Keratinocyte (primary cell): ENCODE measurements at regions not wholly inside any gene's neighbourhood (a gene's known extent, or its start where the extent isn't known, plus 50 kb on each side); places are given as distances from the start of the nearest gene placed in this dataset.

Experiments
- DNase-seq: peaks from one replicate; pipeline ENCODE4 v3.0.0-alpha.2; 2011; ENCODE audit warnings: low read depth, missing footprints, low spot score
- FAIRE-seq: peaks from 2 replicates; lab custom pipeline; 2011; peaks lifted over from hg19 to GRCh38; lab: Jason Lieb, UNC
- H2AFZ ChIP-seq: 2 replicates; pipeline ENCODE4 v1.6.0; 2012; ENCODE audit warnings: low read length, control low read depth, inconsistent platforms; ENCODE audit not compliant: control insufficient read depth
- H3K27ac ChIP-seq: 2 replicates; pipeline ENCODE4 v1.5.1; 2011; ENCODE audit warnings: low read length; ENCODE audit not compliant: control insufficient read depth, insufficient read depth
- H3K27me3 ChIP-seq: 3 replicates; pipeline ENCODE4 v1.6.0; 2011; ENCODE audit warnings: low read length; ENCODE audit not compliant: control insufficient read depth, insufficient read depth; ENCODE audit errors: extremely low read depth
- H3K36me3 ChIP-seq, 2 experiments: 2 replicates in 1 of 2; 3 replicates in 1 of 2; pipeline ENCODE4 v1.5.1; 2011; ENCODE audit warnings: low read length in 2 of 2, mild to moderate bottlenecking in 1 of 2; ENCODE audit not compliant: control insufficient read depth in 2 of 2, insufficient read depth in 2 of 2; ENCODE audit errors: extremely low read depth in 1 of 2
- H3K4me1 ChIP-seq: 3 replicates; pipeline ENCODE4 v1.5.1; 2011; ENCODE audit warnings: low read length; ENCODE audit not compliant: control insufficient read depth, insufficient read depth; ENCODE audit errors: extremely low read depth
- H3K4me2 ChIP-seq: 3 replicates; pipeline ENCODE4 v1.6.0; 2011; ENCODE audit warnings: low read depth, low read length; ENCODE audit not compliant: control insufficient read depth, insufficient read depth; ENCODE audit errors: extremely low read depth
- H3K4me3 ChIP-seq, 3 experiments: fragments of 200-600 bp in 1 of 3; sonication (generic) in 1 of 3; 2 replicates in 2 of 3; 3 replicates in 1 of 3; pipeline ENCODE4 v1.5.1; 2011 to 2016; ENCODE audit warnings: low read length in 3 of 3, mild to moderate bottlenecking in 3 of 3, control low read depth in 2 of 3, inconsistent platforms in 1 of 3, low read depth in 1 of 3, mixed read lengths in 1 of 3, mixed run types in 1 of 3, moderate library complexity in 1 of 3; ENCODE audit not compliant: control insufficient read depth in 2 of 3, insufficient read depth in 2 of 3; ENCODE audit errors: extremely low read depth in 1 of 3
- H3K79me2 ChIP-seq: 2 replicates; pipeline ENCODE4 v1.6.0; 2012; ENCODE audit warnings: low read length; ENCODE audit not compliant: control insufficient read depth, insufficient read depth
- H3K9ac ChIP-seq: 3 replicates; pipeline ENCODE4 v1.6.0; 2011; ENCODE audit warnings: low read length; ENCODE audit not compliant: control insufficient read depth, insufficient read depth; ENCODE audit errors: extremely low read depth
- H3K9me1 ChIP-seq: 3 replicates; pipeline ENCODE4 v1.6.0; 2011; ENCODE audit warnings: low read length; ENCODE audit not compliant: control insufficient read depth, insufficient read depth; ENCODE audit errors: extremely low read depth
- H3K9me3 ChIP-seq: 2 replicates; pipeline ENCODE4 v1.5.1; 2012; ENCODE audit warnings: low read depth, low read length; ENCODE audit not compliant: control insufficient read depth
- H4K20me1 ChIP-seq: 3 replicates; pipeline ENCODE4 v1.6.0; 2011; ENCODE audit warnings: low read length; ENCODE audit not compliant: control insufficient read depth, insufficient read depth; ENCODE audit errors: extremely low read depth
- CTCF ChIP-seq, 3 experiments: IDR thresholded peaks in 1 of 3; conservative IDR thresholded peaks in 1 of 3; optimal IDR thresholded peaks in 1 of 3; 2 replicates in 2 of 3; 3 replicates in 1 of 3; pipeline versions ENCODE3 to v1.5.1; 2011; ENCODE audit warnings: low read length in 3 of 3, mild to moderate bottlenecking in 3 of 3, moderate library complexity in 2 of 3, control low read depth in 1 of 3, inconsistent platforms in 1 of 3; ENCODE audit not compliant: insufficient read depth in 2 of 3; ENCODE audit errors: extremely low read depth in 1 of 3
- EZH2 ChIP-seq: IDR thresholded peaks from one replicate; pipeline ENCODE4 v1.6.1; 2012; ENCODE audit warnings: inconsistent platforms, mild to moderate bottlenecking, low read length, moderate library complexity
- dilution Hi-C: fragments of 300-500 bp; cut with MboI; formaldehyde crosslinking; loops from one replicate; pipeline ENCODE4 v1.7.0; 2020; ENCODE audit warnings: low sequenced_read_pairs; ENCODE audit not compliant: extremely low pct_ligation_motif_present

- Histone ChIP-seq H3K36me3 (no peaks in the 10 kb centered on the region), H3K27me3 (no peaks in the 10 kb centered on the region), H3K4me2 (no peak overlapping the region), H3K9ac (no peak overlapping the region), H3K4me3 (no peak overlapping the region), H2AFZ (no peak overlapping the region), H3K4me1 (no peaks in the 10 kb centered on the region), H3K27ac (no peak overlapping the region), H4K20me1 (no peaks in the 10 kb centered on the region), H3K9me3 (no peaks in the 10 kb centered on the region), H3K9me1 (no peaks in the 10 kb centered on the region), H3K79me2 (no peaks in the 10 kb centered on the region)
- dilution Hi-C loops = no loop called here
- DNase-seq (no peak), FAIRE-seq (no peak)
- no peak for TF ChIP-seq EZH2
- TF ChIP-seq CTCF (optimal IDR thresholded peaks at IDR 0.05 in 1 of 3, IDR thresholded peaks at IDR 0.05 in 1 of 3, conservative IDR thresholded peaks at IDR 0.05 in 1 of 3; ENCODE audit: extremely low read depth in 1 of 3, insufficient read depth in 2 of 3, low read length in 3 of 3) = no peak
Measured at GRCh38 chr16:9422762-9423513, 331.5 kb downstream of the HAPSTR1 start.

GRCh38 chr16:9425236-9425635, 333.8 kb downstream of the HAPSTR1 start:
- H3K4me2 ChIP-seq = no peak overlapping the region
- H3K79me2 ChIP-seq = no peaks in the 10 kb centered on the region
- no peak overlapping the region for H3K27ac ChIP-seq
- TF ChIP-seq EZH2 (no peak), CTCF (optimal IDR thresholded peaks at IDR 0.05 in 1 of 3, IDR thresholded peaks at IDR 0.05 in 1 of 3, conservative IDR thresholded peaks at IDR 0.05 in 1 of 3; ENCODE audit: extremely low read depth in 1 of 3, insufficient read depth in 2 of 3, low read length in 3 of 3) (no peak)
- no peaks in the 10 kb centered on the region for H3K9me1 ChIP-seq
- no peak overlapping the region for H2AFZ ChIP-seq
- no peak overlapping the region for H3K9ac ChIP-seq
- H3K9me3 ChIP-seq = no peaks in the 10 kb centered on the region
- H4K20me1 ChIP-seq = no peaks in the 10 kb centered on the region
- DNase-seq (no peak), FAIRE-seq (no peak)
- no peaks in the 10 kb centered on the region for H3K27me3 ChIP-seq
- H3K4me3 ChIP-seq = no peak overlapping the region
- H3K4me1 ChIP-seq = no peaks in the 10 kb centered on the region
- dilution Hi-C loops = no loop called here
- no peaks in the 10 kb centered on the region for H3K36me3 ChIP-seq
